GM12878 (cell line): ENCODE measurements at regions not wholly inside any gene's neighbourhood (a gene's known extent, or its start where the extent isn't known, plus 50 kb on each side); places are given as distances from the start of the nearest gene placed in this dataset.

Experiments
- ATAC-seq: fragments of 200-7000 bp; cut with Tn5 transposase; 3 replicates; pipeline ENCODE4 v1.9.1; 2020; ENCODE audit warnings: mild to moderate bottlenecking, moderate library complexity
- BruUV-seq: library from RNA; stranded (reverse); fragments of 400-500 nt; replicated peaks from 2 replicates; lab custom pipeline; 2021; lab: Mats Ljungman, UMichigan
- CTCF ChIA-PET: fragments of 300-600 bp; sonication (Branson Sonifier 250); formaldehyde crosslinking; extraction: SDS; loops from one replicate; lab custom pipeline; 2021; ENCODE audit warnings: inconsistent platforms; lab: Yijun Ruan, JAX
- POLR2A ChIA-PET: fragments of 350-600 bp; formaldehyde crosslinking; extraction: SDS; loops from one replicate; lab custom pipeline; 2021; ENCODE audit warnings: inconsistent platforms; lab: Charles Lee
- RAD21 ChIA-PET: fragments of 300-600 bp; sonication (Branson Sonifier 250); formaldehyde crosslinking; loops from one replicate; lab custom pipeline; 2023; ENCODE audit warnings: antibody characterized with exemption; ENCODE audit not compliant: unreplicated experiment; lab: Charles Lee
- SMC1A ChIA-PET: fragments of 300-600 bp; sonication (Branson Sonifier 250); formaldehyde crosslinking; loops from one replicate; lab custom pipeline; 2023; ENCODE audit not compliant: unreplicated experiment, uncharacterized antibody; lab: Charles Lee
- DNase-seq: peaks from one replicate; pipeline ENCODE4 v3.0.0-alpha.2; 2011; ENCODE audit warnings: low read depth, low spot score
- FAIRE-seq: peaks from 3 replicates; lab custom pipeline; 2011; peaks lifted over from hg19 to GRCh38; lab: Jason Lieb, UNC
- H2AFZ ChIP-seq: 2 replicates; pipeline ENCODE4 v1.6.0; 2011; ENCODE audit warnings: low read depth, low read length, control low read depth; ENCODE audit not compliant: control insufficient read depth
- H3K27ac ChIP-seq: 2 replicates; pipeline ENCODE4 v1.5.1; 2011; ENCODE audit warnings: control low read depth; ENCODE audit not compliant: control insufficient read depth, insufficient read depth
- H3K27me3 ChIP-seq, 2 experiments: replicated peaks in 1 of 2; 2 replicates each; pipeline versions ENCODE4 v1.6.0 to v1.6.1; 2011; ENCODE audit warnings: low read length in 1 of 2; ENCODE audit not compliant: control insufficient read depth in 2 of 2, insufficient read depth in 2 of 2
- H3K36me3 ChIP-seq, 2 experiments: 2 replicates each; pipeline ENCODE4 v1.5.1; 2011; ENCODE audit warnings: low read length in 1 of 2; ENCODE audit not compliant: control insufficient read depth in 2 of 2, insufficient read depth in 2 of 2
- H3K4me1 ChIP-seq: 2 replicates; pipeline ENCODE4 v1.6.1; 2011; ENCODE audit warnings: mild to moderate bottlenecking, low read length, moderate library complexity, mixed read lengths; ENCODE audit not compliant: control insufficient read depth, insufficient read depth
- H3K4me2 ChIP-seq: 2 replicates; pipeline ENCODE4 v1.6.0; 2011; ENCODE audit warnings: control low read depth; ENCODE audit not compliant: control insufficient read depth, insufficient read depth
- H3K4me3 ChIP-seq: fragments of 200-600 bp; sonication (generic); 2 replicates; pipeline ENCODE4 v1.5.1; 2016
- H3K79me2 ChIP-seq: 2 replicates; pipeline ENCODE4 v1.6.0; 2011; ENCODE audit warnings: low read length; ENCODE audit not compliant: control insufficient read depth, insufficient read depth
- H3K9ac ChIP-seq: 2 replicates; pipeline ENCODE4 v1.8.0; 2011; ENCODE audit warnings: low read length, control low read depth, mixed read lengths; ENCODE audit not compliant: control insufficient read depth, insufficient read depth
- H3K9me3 ChIP-seq: replicated peaks from 3 replicates; pipeline ENCODE4 v1.5.1; 2011; ENCODE audit warnings: mild to moderate bottlenecking, low read length; ENCODE audit not compliant: control insufficient read depth, insufficient read depth
- H4K20me1 ChIP-seq: 2 replicates; pipeline ENCODE4 v1.6.0; 2011; ENCODE audit not compliant: control insufficient read depth, insufficient read depth
- BHLHE40 ChIP-seq, 2 experiments: fragments of 450-650 bp in 1 of 2; IDR thresholded peaks; 2 replicates each; pipeline ENCODE4 v1.6.1; 2011 to 2017; ENCODE audit warnings: low read depth in 2 of 2, borderline replicate concordance in 1 of 2, improper control_type of control experiment in 1 of 2, low read length in 1 of 2, mild to moderate bottlenecking in 1 of 2
- CBFB ChIP-seq: IDR thresholded peaks from 2 replicates; pipeline ENCODE4 v1.6.1; 2016; ENCODE audit warnings: antibody characterized with exemption, low read depth
- CEBPB ChIP-seq, 2 experiments: fragments of 150-350 bp in 1 of 2; IDR thresholded peaks; 2 replicates each; pipeline ENCODE4 v1.6.1; 2012 to 2014; ENCODE audit warnings: low read depth in 2 of 2, low read length in 2 of 2, borderline replicate concordance in 1 of 2, inconsistent platforms in 1 of 2
- EZH2 ChIP-seq: IDR thresholded peaks from 2 replicates; pipeline ENCODE4 v1.6.1; 2012; ENCODE audit warnings: low read depth, mild to moderate bottlenecking, control low read depth, inconsistent platforms, low read length, borderline replicate concordance; ENCODE audit not compliant: control insufficient read depth
- HCFC1 ChIP-seq: fragments of 150-350 bp; IDR thresholded peaks from 2 replicates; pipeline ENCODE4 v1.6.1; 2014; ENCODE audit warnings: low read length
- HDAC6 ChIP-seq: fragments of 200-600 bp; sonication (generic); IDR thresholded peaks from one replicate; pipeline ENCODE4 v1.8.0; 2017; ENCODE audit warnings: antibody characterized with exemption; ENCODE audit not compliant: unreplicated experiment
- HDGF ChIP-seq: fragments of 450-650 bp; IDR thresholded peaks from 2 replicates; pipeline ENCODE4 v1.6.1; 2016; ENCODE audit warnings: antibody characterized with exemption
- KDM1A ChIP-seq: fragments of 200-600 bp; sonication (generic); IDR thresholded peaks from 2 replicates; pipeline ENCODE4 v1.6.1; 2016; ENCODE audit warnings: borderline replicate concordance
- POLR2A ChIP-seq: IDR thresholded peaks from 2 replicates; pipeline ENCODE4 v1.6.1; 2011; ENCODE audit warnings: low read depth, mild to moderate bottlenecking, low read length
- POLR2AphosphoS5 ChIP-seq: IDR thresholded peaks from 2 replicates; pipeline ENCODE4 v1.6.1; 2011; ENCODE audit warnings: mild to moderate bottlenecking, low read length, inconsistent platforms
- TCF3 ChIP-seq: IDR thresholded peaks from 2 replicates; pipeline ENCODE4 v1.6.1; 2012; ENCODE audit warnings: low read depth, mild to moderate bottlenecking, low read length, borderline replicate concordance; ENCODE audit not compliant: insufficient read depth
- WGBS: methylation state at CpG from one replicate; pipeline ENCODE4 v1.1.6; 2016; ENCODE audit warnings: low lambda C conversion rate; ENCODE audit not compliant: insufficient replicate concordance, insufficient coverage; ENCODE audit errors: missing lambda C conversion rate; 5-methylcytosine and 5-hydroxymethylcytosine counted together
- in situ Hi-C: fragments of 300-500 bp; cut with MboI; formaldehyde crosslinking; loops from 9 replicates; pipeline ENCODE4 v1.14.3; 2018; ENCODE audit warnings: mixed read lengths
- intact Hi-C: fragments of 100-400 bp; cut with micrococcal nuclease; formaldehyde crosslinking; loops from one replicate; pipeline ENCODE4 v1.14.2; 2022; ENCODE audit not compliant: unreplicated experiment
- TF ChIP-seq, protein P1 (sequence below): fragments of 450-650 bp; conservative IDR thresholded peaks from 2 replicates; pipeline ENCODE4 v1.6.1; 2017; ENCODE audit warnings: mild to moderate bottlenecking, moderate library complexity
- TF ChIP-seq, protein P2 (sequence below): IDR thresholded peaks from 2 replicates; pipeline ENCODE4 v1.6.1; 2012; ENCODE audit warnings: low read depth, low read length, improper control_type of control experiment
- TF ChIP-seq, protein P3 (sequence below), 3 experiments: IDR thresholded peaks in 2 of 3; conservative IDR thresholded peaks in 1 of 3; 2 replicates each; pipeline ENCODE4 v1.5.1; 2011; ENCODE audit warnings: low read depth in 3 of 3, low read length in 3 of 3, mild to moderate bottlenecking in 3 of 3, control low read depth in 2 of 3, moderate library complexity in 2 of 3, inconsistent platforms in 1 of 3, mixed read lengths in 1 of 3; ENCODE audit not compliant: control insufficient read depth in 2 of 3, insufficient read depth in 1 of 3; ENCODE audit errors: extremely low read depth in 1 of 3

GRCh38 chr13:107574517-107575210, 640.7 kb downstream of the LIG4 start:
- Histone ChIP-seq H3K79me2 (no peaks in the 10 kb centered on the region), H3K4me3 (no peak overlapping the region), H4K20me1 (no peaks in the 10 kb centered on the region), H3K9me3 (no peaks in the 10 kb centered on the region), H3K4me2 (no peak overlapping the region), H3K27ac (no peak overlapping the region), H3K36me3 (no peaks in the 10 kb centered on the region), H3K27me3 (no peaks in the 10 kb centered on the region), H3K4me1 (no peaks in the 10 kb centered on the region), H2AFZ (no peak overlapping the region), H3K9ac (no peak overlapping the region)
- TF ChIP-seq, protein P1, sequence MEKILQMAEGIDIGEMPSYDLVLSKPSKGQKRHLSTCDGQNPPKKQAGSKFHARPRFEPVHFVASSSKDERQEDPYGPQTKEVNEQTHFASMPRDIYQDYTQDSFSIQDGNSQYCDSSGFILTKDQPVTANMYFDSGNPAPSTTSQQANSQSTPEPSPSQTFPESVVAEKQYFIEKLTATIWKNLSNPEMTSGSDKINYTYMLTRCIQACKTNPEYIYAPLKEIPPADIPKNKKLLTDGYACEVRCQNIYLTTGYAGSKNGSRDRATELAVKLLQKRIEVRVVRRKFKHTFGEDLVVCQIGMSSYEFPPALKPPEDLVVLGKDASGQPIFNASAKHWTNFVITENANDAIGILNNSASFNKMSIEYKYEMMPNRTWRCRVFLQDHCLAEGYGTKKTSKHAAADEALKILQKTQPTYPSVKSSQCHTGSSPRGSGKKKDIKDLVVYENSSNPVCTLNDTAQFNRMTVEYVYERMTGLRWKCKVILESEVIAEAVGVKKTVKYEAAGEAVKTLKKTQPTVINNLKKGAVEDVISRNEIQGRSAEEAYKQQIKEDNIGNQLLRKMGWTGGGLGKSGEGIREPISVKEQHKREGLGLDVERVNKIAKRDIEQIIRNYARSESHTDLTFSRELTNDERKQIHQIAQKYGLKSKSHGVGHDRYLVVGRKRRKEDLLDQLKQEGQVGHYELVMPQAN: no peak
- TF ChIP-seq POLR2A: no peak
- no peak for TF ChIP-seq POLR2AphosphoS5
- no peak for TF ChIP-seq CEBPB (IDR thresholded peaks at IDR 0.05; ENCODE audit: borderline replicate concordance in 1 of 2, low read depth in 2 of 2, low read length in 2 of 2)
- TF ChIP-seq TCF3: no peak
- TF ChIP-seq, protein P2, sequence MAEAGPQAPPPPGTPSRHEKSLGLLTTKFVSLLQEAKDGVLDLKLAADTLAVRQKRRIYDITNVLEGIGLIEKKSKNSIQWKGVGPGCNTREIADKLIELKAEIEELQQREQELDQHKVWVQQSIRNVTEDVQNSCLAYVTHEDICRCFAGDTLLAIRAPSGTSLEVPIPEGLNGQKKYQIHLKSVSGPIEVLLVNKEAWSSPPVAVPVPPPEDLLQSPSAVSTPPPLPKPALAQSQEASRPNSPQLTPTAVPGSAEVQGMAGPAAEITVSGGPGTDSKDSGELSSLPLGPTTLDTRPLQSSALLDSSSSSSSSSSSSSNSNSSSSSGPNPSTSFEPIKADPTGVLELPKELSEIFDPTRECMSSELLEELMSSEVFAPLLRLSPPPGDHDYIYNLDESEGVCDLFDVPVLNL: no peak
- TF ChIP-seq KDM1A: no peak
- TF ChIP-seq HCFC1: no peak
- no peak for TF ChIP-seq EZH2
- TF ChIP-seq HDAC6: no peak
- TF ChIP-seq HDGF: no peak
- no peak for TF ChIP-seq CBFB
- TF ChIP-seq, protein P3, sequence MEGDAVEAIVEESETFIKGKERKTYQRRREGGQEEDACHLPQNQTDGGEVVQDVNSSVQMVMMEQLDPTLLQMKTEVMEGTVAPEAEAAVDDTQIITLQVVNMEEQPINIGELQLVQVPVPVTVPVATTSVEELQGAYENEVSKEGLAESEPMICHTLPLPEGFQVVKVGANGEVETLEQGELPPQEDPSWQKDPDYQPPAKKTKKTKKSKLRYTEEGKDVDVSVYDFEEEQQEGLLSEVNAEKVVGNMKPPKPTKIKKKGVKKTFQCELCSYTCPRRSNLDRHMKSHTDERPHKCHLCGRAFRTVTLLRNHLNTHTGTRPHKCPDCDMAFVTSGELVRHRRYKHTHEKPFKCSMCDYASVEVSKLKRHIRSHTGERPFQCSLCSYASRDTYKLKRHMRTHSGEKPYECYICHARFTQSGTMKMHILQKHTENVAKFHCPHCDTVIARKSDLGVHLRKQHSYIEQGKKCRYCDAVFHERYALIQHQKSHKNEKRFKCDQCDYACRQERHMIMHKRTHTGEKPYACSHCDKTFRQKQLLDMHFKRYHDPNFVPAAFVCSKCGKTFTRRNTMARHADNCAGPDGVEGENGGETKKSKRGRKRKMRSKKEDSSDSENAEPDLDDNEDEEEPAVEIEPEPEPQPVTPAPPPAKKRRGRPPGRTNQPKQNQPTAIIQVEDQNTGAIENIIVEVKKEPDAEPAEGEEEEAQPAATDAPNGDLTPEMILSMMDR (IDR thresholded peaks at IDR 0.05 in 2 of 3, conservative IDR thresholded peaks at IDR 0.05 in 1 of 3; ENCODE audit: control insufficient read depth in 2 of 3, extremely low read depth in 1 of 3, insufficient read depth in 1 of 3, low read depth in 3 of 3, low read length in 3 of 3): no peak
- TF ChIP-seq BHLHE40 (IDR thresholded peaks at IDR 0.05; ENCODE audit: borderline replicate concordance in 1 of 2, low read depth in 2 of 2, low read length in 1 of 2): no peak
- POLR2A ChIA-PET: no interaction called here
- RAD21 ChIA-PET: no interaction called here
- WGBS: 10% methylated on average over 6 of the region's 6 CpGs
- DNase-seq (no peak), ATAC-seq (no peak), FAIRE-seq (no peak)
- CTCF ChIA-PET: no interaction called here
- no TSS peak for BruUV-seq
- SMC1A ChIA-PET: no interaction called here
- in situ Hi-C loops (no loop called here), intact Hi-C loops (no loop called here)
